Tibial nerve (tissue), 4 donors: ENCODE measurements at regions not wholly inside any gene's neighbourhood (a gene's known extent, or its start where the extent isn't known, plus 50 kb on each side); places are given as distances from the start of the nearest gene placed in this dataset.
"Not testable (repeated sequence)": the region's sequence is repeated elsewhere in the genome, so short reads cannot be mapped to it uniquely, and the experiment has no call there.

Experiments used
- EP300 ChIP-seq, 2 donors: sonication (generic); formaldehyde crosslinking; IDR thresholded peaks; one replicate each; pipeline ENCODE4 v1.6.1; 2017; ENCODE audit warnings: antibody characterized with exemption in 2 of 2, mild to moderate bottlenecking in 1 of 2
- POLR2A ChIP-seq, 2 donors: fragments of 450-650 bp; IDR thresholded peaks; one replicate each; pipeline ENCODE4 v1.6.1; 2017; ENCODE audit warnings: antibody characterized with exemption in 2 of 2, mild to moderate bottlenecking in 2 of 2, moderate library complexity in 2 of 2
- TF ChIP-seq, protein P1 (sequence below), 5 experiments: fragments of 200-600 bp in 3 of 5; fragments of 450-650 bp in 2 of 5; sonication (generic) in 3 of 5; IDR thresholded peaks; one replicate each; pipeline ENCODE4 v1.5.1; 2016 to 2019; ENCODE audit warnings: antibody characterized with exemption in 5 of 5, mild to moderate bottlenecking in 3 of 5, moderate library complexity in 2 of 5

DNA sequence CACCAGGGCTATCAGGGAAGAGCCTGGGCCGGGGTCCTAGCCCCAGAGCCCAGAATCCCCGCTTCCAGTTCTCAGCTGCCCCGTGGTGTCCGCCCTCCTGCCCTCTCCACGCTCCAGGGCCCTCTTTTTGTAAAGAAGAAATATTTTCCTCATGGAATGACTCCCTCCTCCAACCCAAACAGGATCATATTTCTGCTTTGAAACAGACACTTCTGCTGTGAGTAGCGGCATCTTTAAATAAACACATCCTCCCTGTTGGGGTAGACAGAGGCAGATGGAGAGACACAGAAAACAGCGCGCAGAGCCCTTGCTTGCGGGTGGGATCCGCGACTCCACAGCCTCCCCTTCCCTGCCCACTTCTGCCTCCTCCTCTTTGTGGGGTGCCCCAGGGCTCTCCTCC, 4384.7 kb upstream of the TPTE start:
- TF ChIP-seq EP300, POLR2A (IDR thresholded peaks at IDR 0.05): not testable (repeated sequence)
- TF ChIP-seq, protein P1, sequence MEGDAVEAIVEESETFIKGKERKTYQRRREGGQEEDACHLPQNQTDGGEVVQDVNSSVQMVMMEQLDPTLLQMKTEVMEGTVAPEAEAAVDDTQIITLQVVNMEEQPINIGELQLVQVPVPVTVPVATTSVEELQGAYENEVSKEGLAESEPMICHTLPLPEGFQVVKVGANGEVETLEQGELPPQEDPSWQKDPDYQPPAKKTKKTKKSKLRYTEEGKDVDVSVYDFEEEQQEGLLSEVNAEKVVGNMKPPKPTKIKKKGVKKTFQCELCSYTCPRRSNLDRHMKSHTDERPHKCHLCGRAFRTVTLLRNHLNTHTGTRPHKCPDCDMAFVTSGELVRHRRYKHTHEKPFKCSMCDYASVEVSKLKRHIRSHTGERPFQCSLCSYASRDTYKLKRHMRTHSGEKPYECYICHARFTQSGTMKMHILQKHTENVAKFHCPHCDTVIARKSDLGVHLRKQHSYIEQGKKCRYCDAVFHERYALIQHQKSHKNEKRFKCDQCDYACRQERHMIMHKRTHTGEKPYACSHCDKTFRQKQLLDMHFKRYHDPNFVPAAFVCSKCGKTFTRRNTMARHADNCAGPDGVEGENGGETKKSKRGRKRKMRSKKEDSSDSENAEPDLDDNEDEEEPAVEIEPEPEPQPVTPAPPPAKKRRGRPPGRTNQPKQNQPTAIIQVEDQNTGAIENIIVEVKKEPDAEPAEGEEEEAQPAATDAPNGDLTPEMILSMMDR (IDR thresholded peaks at IDR 0.05), result not testable (repeated sequence)
